ENCODE measurements at regions not wholly inside any gene's neighbourhood (a gene's known extent, or its start where the extent isn't known, plus 50 kb on each side); places are given as distances from the start of the nearest gene placed in this dataset.
"Not testable (repeated sequence)": the region's sequence is repeated elsewhere in the genome, so short reads cannot be mapped to it uniquely, and the experiment has no call there.

- no peak for DNase-seq (ENCODE audit: low read depth in 1 of 2, low spot score in 1 of 2)
- TF ChIP-seq CTCF (IDR thresholded peaks at IDR 0.05; ENCODE audit: low read depth, low read length), result no peak
- Histone ChIP-seq H3K9me3 (ENCODE audit: low read depth) (no peaks in the 10 kb centered on the region), H3K4me3 (no peak overlapping the region), H3K27ac (no peak overlapping the region), H3K36me3 (no peaks in the 10 kb centered on the region), H3K4me1 (ENCODE audit: low read depth) (no peaks in the 10 kb centered on the region), H3K27me3 (peaks cover 13% of the 10 kb centered on the region)
These were observed 103.8 kb upstream of the LANCL2 start for GRCh38 chr7:55261386-55261770.

- not testable (repeated sequence) for H3K27me3 ChIP-seq; H3K4me3 ChIP-seq; H3K27ac ChIP-seq; H3K9me3 ChIP-seq (ENCODE audit: low read depth); H3K4me1 ChIP-seq (ENCODE audit: low read depth); DNase-seq (ENCODE audit: low read depth in 1 of 2, low spot score in 1 of 2); H3K36me3 ChIP-seq
These were observed 99.8 kb upstream of the LANCL2 start for GRCh38 chr7:55265328-55265727.

- Histone ChIP-seq H3K4me3 (no peak overlapping the region), H3K36me3 (no peaks in the 10 kb centered on the region), H3K27me3 (peaks cover 3% of the 10 kb centered on the region), H3K4me1 (ENCODE audit: low read depth) (no peaks in the 10 kb centered on the region), H3K27ac (no peak overlapping the region), H3K9me3 (ENCODE audit: low read depth) (no peaks in the 10 kb centered on the region)
- no peak for TF ChIP-seq CTCF (IDR thresholded peaks at IDR 0.05; ENCODE audit: low read depth, low read length)
- DNase-seq (ENCODE audit: low read depth in 1 of 2, low spot score in 1 of 2), result no peak
These were observed 99.1 kb upstream of the LANCL2 start for GRCh38 chr7:55265836-55266642.

GRCh38 chr7:55271069-55271626 is 94.0 kb upstream of the LANCL2 start:
- H3K36me3 ChIP-seq, result no peaks in the 10 kb centered on the region
- no peaks in the 10 kb centered on the region for H3K9me3 ChIP-seq (ENCODE audit: low read depth)
- H3K4me3 ChIP-seq, result no peak overlapping the region
- no peaks in the 10 kb centered on the region for H3K27me3 ChIP-seq
- peak; percentile 50 for TF ChIP-seq CTCF (IDR thresholded peaks at IDR 0.05; ENCODE audit: low read depth, low read length)
- H3K4me1 ChIP-seq (ENCODE audit: low read depth), result no peaks in the 10 kb centered on the region
- peak in 1 of 2 donors; percentile 25 for DNase-seq (ENCODE audit: low read depth in 1 of 2, low spot score in 1 of 2)
- no peak overlapping the region for H3K27ac ChIP-seq

- no peak for TF ChIP-seq CTCF (IDR thresholded peaks at IDR 0.05; ENCODE audit: low read depth, low read length)
- H3K4me1 ChIP-seq (ENCODE audit: low read depth), result no peaks in the 10 kb centered on the region
- no peak overlapping the region for H3K4me3 ChIP-seq
- DNase-seq (ENCODE audit: low read depth in 1 of 2, low spot score in 1 of 2), result no peak
- H3K27ac ChIP-seq, result no peak overlapping the region
- H3K27me3 ChIP-seq, result no peaks in the 10 kb centered on the region
- no peaks in the 10 kb centered on the region for H3K9me3 ChIP-seq (ENCODE audit: low read depth)
- no peaks in the 10 kb centered on the region for H3K36me3 ChIP-seq
These were observed 93.5 kb upstream of the LANCL2 start for GRCh38 chr7:55271661-55272060.

GRCh38 chr7:55272328-55272727 is 92.8 kb upstream of the LANCL2 start:
- no peak for DNase-seq (ENCODE audit: low read depth in 1 of 2, low spot score in 1 of 2)
- Histone ChIP-seq H3K4me1 (ENCODE audit: low read depth) (no peaks in the 10 kb centered on the region), H3K9me3 (ENCODE audit: low read depth) (no peaks in the 10 kb centered on the region), H3K27me3 (no peaks in the 10 kb centered on the region), H3K36me3 (no peaks in the 10 kb centered on the region), H3K27ac (no peak overlapping the region), H3K4me3 (no peak overlapping the region)
- no peak for TF ChIP-seq CTCF (IDR thresholded peaks at IDR 0.05; ENCODE audit: low read depth, low read length)

Measured in cardiac muscle cell (in vitro differentiated cells and primary cell).